C4-2B (cell line): ENCODE measurements at regions not wholly inside any gene's neighbourhood (a gene's known extent, or its start where the extent isn't known, plus 50 kb on each side); places are given as distances from the start of the nearest gene placed in this dataset.

ENCODE experiments used
- CTCF ChIP-seq: fragments of 450-650 bp; conservative IDR thresholded peaks from 2 replicates; pipeline ENCODE4 v1.5.1; 2017; ENCODE audit warnings: mild to moderate bottlenecking
- ZFX ChIP-seq: fragments of 450-650 bp; IDR thresholded peaks from 2 replicates; pipeline ENCODE4 v1.6.1; 2017

- TF ChIP-seq CTCF = no peak
- TF ChIP-seq ZFX = no peak
These were observed 627.2 kb downstream of the TOX3 start for GRCh38 chr16:51919736-51920135.
